ENCODE measurements at regions not wholly inside any gene's neighbourhood (a gene's known extent, or its start where the extent isn't known, plus 50 kb on each side); places are given as distances from the start of the nearest gene placed in this dataset.

- Mint-ChIP-seq H3K27ac (ENCODE audit: unreplicated experiment) (no peak overlapping the region), H3K9me3 (ENCODE audit: unreplicated experiment) (no peaks in the 10 kb centered on the region), H3K36me3 (ENCODE audit: low read depth, unreplicated experiment) (no peaks in the 10 kb centered on the region), H3K27me3 (ENCODE audit: unreplicated experiment) (peaks cover 4% of the 10 kb centered on the region), H3K4me3 (ENCODE audit: unreplicated experiment) (no peak overlapping the region), H3K4me1 (ENCODE audit: unreplicated experiment) (no peaks in the 10 kb centered on the region)
- no peak for DNase-seq (ENCODE audit: low spot score)
- TF ChIP-seq, protein P1, sequence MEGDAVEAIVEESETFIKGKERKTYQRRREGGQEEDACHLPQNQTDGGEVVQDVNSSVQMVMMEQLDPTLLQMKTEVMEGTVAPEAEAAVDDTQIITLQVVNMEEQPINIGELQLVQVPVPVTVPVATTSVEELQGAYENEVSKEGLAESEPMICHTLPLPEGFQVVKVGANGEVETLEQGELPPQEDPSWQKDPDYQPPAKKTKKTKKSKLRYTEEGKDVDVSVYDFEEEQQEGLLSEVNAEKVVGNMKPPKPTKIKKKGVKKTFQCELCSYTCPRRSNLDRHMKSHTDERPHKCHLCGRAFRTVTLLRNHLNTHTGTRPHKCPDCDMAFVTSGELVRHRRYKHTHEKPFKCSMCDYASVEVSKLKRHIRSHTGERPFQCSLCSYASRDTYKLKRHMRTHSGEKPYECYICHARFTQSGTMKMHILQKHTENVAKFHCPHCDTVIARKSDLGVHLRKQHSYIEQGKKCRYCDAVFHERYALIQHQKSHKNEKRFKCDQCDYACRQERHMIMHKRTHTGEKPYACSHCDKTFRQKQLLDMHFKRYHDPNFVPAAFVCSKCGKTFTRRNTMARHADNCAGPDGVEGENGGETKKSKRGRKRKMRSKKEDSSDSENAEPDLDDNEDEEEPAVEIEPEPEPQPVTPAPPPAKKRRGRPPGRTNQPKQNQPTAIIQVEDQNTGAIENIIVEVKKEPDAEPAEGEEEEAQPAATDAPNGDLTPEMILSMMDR (IDR thresholded peaks at IDR 0.05; ENCODE audit: unreplicated experiment): no peak
These were observed 92.3 kb upstream of the FGF3 start for GRCh38 chr11:69911310-69912160.

GRCh38 chr11:69912161-69912910, 93.1 kb upstream of the FGF3 start:
- Mint-ChIP-seq H3K36me3 (ENCODE audit: low read depth, unreplicated experiment) (no peaks in the 10 kb centered on the region), H3K9me3 (ENCODE audit: unreplicated experiment) (no peaks in the 10 kb centered on the region), H3K4me1 (ENCODE audit: unreplicated experiment) (no peaks in the 10 kb centered on the region), H3K27me3 (ENCODE audit: unreplicated experiment) (peaks cover 6% of the 10 kb centered on the region), H3K27ac (ENCODE audit: unreplicated experiment) (no peak overlapping the region), H3K4me3 (ENCODE audit: unreplicated experiment) (no peak overlapping the region)
- TF ChIP-seq, protein P1 (IDR thresholded peaks at IDR 0.05; ENCODE audit: unreplicated experiment): no peak
- DNase-seq (ENCODE audit: low spot score): no peak

DNA sequence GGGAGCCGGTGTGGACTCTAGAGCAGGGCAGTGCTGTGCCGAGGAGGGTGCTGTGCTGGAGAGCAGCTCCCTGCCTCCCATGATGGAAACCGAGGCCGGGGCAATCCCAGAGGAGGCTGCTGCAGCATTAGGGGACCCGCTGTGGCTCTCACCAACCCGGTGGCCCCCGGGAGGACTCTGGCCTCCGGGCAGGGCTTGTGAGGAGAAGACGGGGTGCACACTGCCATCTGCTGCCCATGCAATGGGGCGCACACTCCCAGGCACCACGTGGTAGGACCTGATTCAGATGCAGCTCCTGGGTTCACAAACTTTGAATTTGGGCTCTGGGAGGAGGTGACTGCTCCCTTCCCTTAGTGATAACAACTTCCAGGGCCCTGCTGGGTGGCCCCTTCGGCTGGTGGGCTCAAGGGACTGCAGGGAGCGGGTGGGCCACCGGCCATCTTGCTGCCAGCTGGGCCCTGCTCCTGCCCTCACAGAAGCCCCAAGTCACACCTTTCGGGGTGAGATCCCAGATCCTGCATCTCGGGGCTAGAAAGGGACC, 93.8 kb upstream of the FGF3 start:
- DNase-seq (ENCODE audit: low spot score): no peak
- H3K36me3 Mint-ChIP-seq (ENCODE audit: low read depth, unreplicated experiment): no peaks in the 10 kb centered on the region
- no peak overlapping the region for H3K27ac Mint-ChIP-seq (ENCODE audit: unreplicated experiment)
- H3K4me1 Mint-ChIP-seq (ENCODE audit: unreplicated experiment): no peaks in the 10 kb centered on the region
- no peak overlapping the region for H3K4me3 Mint-ChIP-seq (ENCODE audit: unreplicated experiment)
- peaks cover 4% of the 10 kb centered on the region for H3K27me3 Mint-ChIP-seq (ENCODE audit: unreplicated experiment)
- TF ChIP-seq, protein P1 (IDR thresholded peaks at IDR 0.05; ENCODE audit: unreplicated experiment): no peak
- H3K9me3 Mint-ChIP-seq (ENCODE audit: unreplicated experiment): no peaks in the 10 kb centered on the region

- DNase-seq (ENCODE audit: low spot score): no peak
- H3K4me1 Mint-ChIP-seq (ENCODE audit: unreplicated experiment): no peaks in the 10 kb centered on the region
These were observed 94.5 kb upstream of the FGF3 start for GRCh38 chr11:69913591-69914285.

More at GRCh38 chr11:69913591-69914285, 94.5 kb upstream of the FGF3 start:
- TF ChIP-seq, protein P1 (IDR thresholded peaks at IDR 0.05; ENCODE audit: unreplicated experiment): no peak
- no peak overlapping the region for H3K4me3 Mint-ChIP-seq (ENCODE audit: unreplicated experiment)
- H3K9me3 Mint-ChIP-seq (ENCODE audit: unreplicated experiment): no peaks in the 10 kb centered on the region
- H3K27me3 Mint-ChIP-seq (ENCODE audit: unreplicated experiment): peaks cover 7% of the 10 kb centered on the region
- H3K36me3 Mint-ChIP-seq (ENCODE audit: low read depth, unreplicated experiment): no peaks in the 10 kb centered on the region
- no peak overlapping the region for H3K27ac Mint-ChIP-seq (ENCODE audit: unreplicated experiment)
